Prostate gland (tissue), 2 donors: ENCODE measurements at regions not wholly inside any gene's neighbourhood (a gene's known extent, or its start where the extent isn't known, plus 50 kb on each side); places are given as distances from the start of the nearest gene placed in this dataset.

ENCODE experiments used
- DNase-seq: peaks from one replicate; pipeline ENCODE4 v3.0.0-alpha.2; 2019; ENCODE audit warnings: low spot score
- H3K27ac ChIP-seq, 2 donors: fragments of 200-600 bp; sonication (generic); 2 replicates each; pipeline ENCODE4 v1.5.1; 2017 to 2019
- H3K27me3 ChIP-seq: fragments of 200-600 bp; sonication (generic); replicated peaks from 2 replicates; pipeline ENCODE4 v1.5.1; 2019; ENCODE audit not compliant: insufficient read depth
- H3K36me3 ChIP-seq, 2 donors: fragments of 200-600 bp; sonication (generic); 1 replicate in 1 of 2; 2 replicates in 1 of 2; pipeline versions ENCODE4 v1.5.1 to v1.8.1; 2017 to 2019
- H3K4me1 ChIP-seq: fragments of 200-600 bp; sonication (generic); replicated peaks from 2 replicates; pipeline ENCODE4 v1.5.1; 2019
- H3K4me3 ChIP-seq, 2 donors: fragments of 200-600 bp; sonication (generic); 2 replicates each; pipeline ENCODE4 v1.5.1; 2017 to 2019
- H3K9me3 ChIP-seq: fragments of 200-600 bp; sonication (generic); 2 replicates; pipeline ENCODE4 v1.5.1; 2017
- CTCF ChIP-seq, 4 experiments: fragments of 200-600 bp in 2 of 4; fragments of 450-650 bp in 2 of 4; sonication (generic) in 2 of 4; IDR thresholded peaks; 1 replicate in 3 of 4; 2 replicates in 1 of 4; pipeline ENCODE4 v1.5.1; 2016 to 2019; ENCODE audit warnings: antibody characterized with exemption in 4 of 4, mild to moderate bottlenecking in 2 of 4, moderate library complexity in 2 of 4
- POLR2A ChIP-seq: fragments of 450-650 bp; IDR thresholded peaks from one replicate; pipeline ENCODE4 v1.6.1; 2016; ENCODE audit warnings: antibody characterized with exemption, mild to moderate bottlenecking
- POLR2AphosphoS5 ChIP-seq: sonication (generic); formaldehyde crosslinking; IDR thresholded peaks from one replicate; pipeline ENCODE4 v1.6.1; 2017; ENCODE audit warnings: antibody characterized with exemption
- WGBS: methylation state at CpG from one replicate; pipeline ENCODE4 v1.1.5; 2018; 5-methylcytosine and 5-hydroxymethylcytosine counted together
- intact Hi-C: fragments of 100-400 bp; cut with DNase I; formaldehyde crosslinking; loops from one replicate; pipeline ENCODE4 v1.14.2; 2022

GRCh38 chr3:148532326-148532725 lies 165.4 kb upstream of the AGTR1 start:
- DNase-seq: no peak
- no peak for TF ChIP-seq POLR2AphosphoS5
- TF ChIP-seq POLR2A: no peak
- TF ChIP-seq CTCF (IDR thresholded peaks at IDR 0.05): no peak
- no peaks in the 10 kb centered on the region for H3K27me3 ChIP-seq
- H3K9me3 ChIP-seq: no peaks in the 10 kb centered on the region
- H3K4me1 ChIP-seq: no peaks in the 10 kb centered on the region
- intact Hi-C loops: no loop called here
- H3K4me3 ChIP-seq: no peak overlapping the region
- no peaks in the 10 kb centered on the region for H3K36me3 ChIP-seq
- H3K27ac ChIP-seq: no peak overlapping the region
- WGBS: 91% methylated on average over 2 of the region's 2 CpGs

GRCh38 chr3:148532774-148533173 lies 164.9 kb upstream of the AGTR1 start:
- H3K36me3 ChIP-seq: no peaks in the 10 kb centered on the region
- no peak overlapping the region for H3K27ac ChIP-seq
- DNase-seq: no peak
- no peak overlapping the region for H3K4me3 ChIP-seq
- no peaks in the 10 kb centered on the region for H3K4me1 ChIP-seq
- H3K27me3 ChIP-seq: no peaks in the 10 kb centered on the region
- intact Hi-C loops: no loop called here
- no peaks in the 10 kb centered on the region for H3K9me3 ChIP-seq
- 94% methylated on average over 3 of the region's 3 CpGs for WGBS
- TF ChIP-seq CTCF (IDR thresholded peaks at IDR 0.05) (no peak), POLR2A (no peak), POLR2AphosphoS5 (no peak)

- intact Hi-C loops: no loop called here
- WGBS: 92% methylated on average over 5 of the region's 5 CpGs
- Histone ChIP-seq H3K9me3 (no peaks in the 10 kb centered on the region), H3K4me1 (no peaks in the 10 kb centered on the region), H3K4me3 (no peak overlapping the region), H3K36me3 (no peaks in the 10 kb centered on the region), H3K27ac (no peak overlapping the region), H3K27me3 (no peaks in the 10 kb centered on the region)
- no peak for DNase-seq
- TF ChIP-seq POLR2A (no peak), CTCF (IDR thresholded peaks at IDR 0.05) (no peak), POLR2AphosphoS5 (no peak)
Observed at GRCh38 chr3:148534089-148534988, 163.4 kb upstream of the AGTR1 start.

- Histone ChIP-seq H3K27ac (no peak overlapping the region), H3K27me3 (no peaks in the 10 kb centered on the region), H3K4me1 (no peaks in the 10 kb centered on the region), H3K36me3 (no peaks in the 10 kb centered on the region), H3K4me3 (no peak overlapping the region), H3K9me3 (no peaks in the 10 kb centered on the region)
- intact Hi-C loops: no loop called here
- no peak for DNase-seq
- WGBS: 83% methylated on average over 1 of the region's 1 CpG
- no peak for TF ChIP-seq CTCF (IDR thresholded peaks at IDR 0.05)
- TF ChIP-seq POLR2A: no peak
- no peak for TF ChIP-seq POLR2AphosphoS5
Observed at GRCh38 chr3:148535001-148535400, 162.7 kb upstream of the AGTR1 start.

GRCh38 chr3:148540266-148540665 lies 157.4 kb upstream of the AGTR1 start:
- Histone ChIP-seq H3K27ac (no peak overlapping the region), H3K27me3 (no peaks in the 10 kb centered on the region), H3K4me3 (no peak overlapping the region), H3K9me3 (no peaks in the 10 kb centered on the region), H3K4me1 (no peaks in the 10 kb centered on the region), H3K36me3 (no peaks in the 10 kb centered on the region)
- TF ChIP-seq CTCF (IDR thresholded peaks at IDR 0.05) (no peak), POLR2A (no peak), POLR2AphosphoS5 (no peak)
- DNase-seq: no peak
- intact Hi-C loops: no loop called here
- WGBS: 71% methylated on average over 1 of the region's 1 CpG
